ENCODE measurements at regions not wholly inside any gene's neighbourhood (a gene's known extent, or its start where the extent isn't known, plus 50 kb on each side); places are given as distances from the start of the nearest gene placed in this dataset.

- TF ChIP-seq, protein P1, sequence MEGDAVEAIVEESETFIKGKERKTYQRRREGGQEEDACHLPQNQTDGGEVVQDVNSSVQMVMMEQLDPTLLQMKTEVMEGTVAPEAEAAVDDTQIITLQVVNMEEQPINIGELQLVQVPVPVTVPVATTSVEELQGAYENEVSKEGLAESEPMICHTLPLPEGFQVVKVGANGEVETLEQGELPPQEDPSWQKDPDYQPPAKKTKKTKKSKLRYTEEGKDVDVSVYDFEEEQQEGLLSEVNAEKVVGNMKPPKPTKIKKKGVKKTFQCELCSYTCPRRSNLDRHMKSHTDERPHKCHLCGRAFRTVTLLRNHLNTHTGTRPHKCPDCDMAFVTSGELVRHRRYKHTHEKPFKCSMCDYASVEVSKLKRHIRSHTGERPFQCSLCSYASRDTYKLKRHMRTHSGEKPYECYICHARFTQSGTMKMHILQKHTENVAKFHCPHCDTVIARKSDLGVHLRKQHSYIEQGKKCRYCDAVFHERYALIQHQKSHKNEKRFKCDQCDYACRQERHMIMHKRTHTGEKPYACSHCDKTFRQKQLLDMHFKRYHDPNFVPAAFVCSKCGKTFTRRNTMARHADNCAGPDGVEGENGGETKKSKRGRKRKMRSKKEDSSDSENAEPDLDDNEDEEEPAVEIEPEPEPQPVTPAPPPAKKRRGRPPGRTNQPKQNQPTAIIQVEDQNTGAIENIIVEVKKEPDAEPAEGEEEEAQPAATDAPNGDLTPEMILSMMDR (conservative IDR thresholded peaks at IDR 0.05; ENCODE audit: low read depth in 2 of 2), result no peak
- TF ChIP-seq ZNF114 (CRISPR knock-in tag; IDR thresholded peaks at IDR 0.05) (no peak), NANOG (IDR thresholded peaks at IDR 0.05; ENCODE audit: borderline replicate concordance) (no peak), REST (IDR thresholded peaks at IDR 0.05; ENCODE audit: unreplicated experiment) (no peak), JUNB (IDR thresholded peaks at IDR 0.05; ENCODE audit: unreplicated experiment) (no peak), EZH2phosphoT487 (IDR thresholded peaks at IDR 0.05; ENCODE audit: unreplicated experiment) (no peak), EZH2 (IDR thresholded peaks at IDR 0.05; ENCODE audit: low read depth, unreplicated experiment) (no peak), ZNF331 (CRISPR knock-in tag; IDR thresholded peaks at IDR 0.05; ENCODE audit: low read depth) (no peak)
These were observed 199.1 kb upstream of the CCDC150 start (continued) for GRCh38 chr2:196440413-196440812.

- ATAC-seq, result no peak
- no peaks in the 10 kb centered on the region for H3K36me3 ChIP-seq (ENCODE audit: insufficient read depth)
- Mint-ChIP-seq H3K9me3 (no peaks in the 10 kb centered on the region), H3K4me1 (no peaks in the 10 kb centered on the region; the same call in 2 of the 3 replicates), H3K27ac (no peak overlapping the region), H3K4me3 (no peak overlapping the region), H3K36me3 (ENCODE audit: low read depth) (no peaks in the 10 kb centered on the region), H3K27me3 (ENCODE audit: insufficient read depth, low read depth, poor library complexity) (no peaks in the 10 kb centered on the region)
- H3K4me2 ChIP-seq, result no peak overlapping the region
- H3K27ac ChIP-seq (ENCODE audit: low read depth), result no peak overlapping the region
- no peaks in the 10 kb centered on the region for H3K79me2 ChIP-seq (replicated peaks; ENCODE audit: insufficient read depth)
- TF ChIP-seq EZH2 (IDR thresholded peaks at IDR 0.05; ENCODE audit: low read depth, unreplicated experiment) (no peak), ZNF462 (CRISPR knock-in tag; IDR thresholded peaks at IDR 0.05) (no peak), NANOG (IDR thresholded peaks at IDR 0.05; ENCODE audit: borderline replicate concordance) (no peak), EZH2phosphoT487 (IDR thresholded peaks at IDR 0.05; ENCODE audit: unreplicated experiment) (no peak), ZNF331 (CRISPR knock-in tag; IDR thresholded peaks at IDR 0.05; ENCODE audit: low read depth) (no peak), REST (IDR thresholded peaks at IDR 0.05; ENCODE audit: unreplicated experiment) (no peak)
- no peaks in the 10 kb centered on the region for H4K20me1 ChIP-seq (replicated peaks; ENCODE audit: insufficient read depth)
- no peaks in the 10 kb centered on the region for H3K4me1 ChIP-seq (ENCODE audit: insufficient read depth)
- no peaks in the 10 kb centered on the region for H3K27me3 ChIP-seq (ENCODE audit: insufficient read depth)
- DNase-seq (ENCODE audit: low spot score), result no peak
- H3K4me3 ChIP-seq, result no peak overlapping the region
- no peaks in the 10 kb centered on the region for H3K9me2 ChIP-seq (ENCODE audit: insufficient read depth)
- H2AFZ ChIP-seq, result no peak overlapping the region
- no peaks in the 10 kb centered on the region for H3F3A ChIP-seq (replicated peaks; ENCODE audit: low read depth)
These were observed 198.0 kb upstream of the CCDC150 start for GRCh38 chr2:196441527-196441926.

Measured in GM23338 (cell line).